Left lung (tissue), 4 donors: ENCODE measurements at regions not wholly inside any gene's neighbourhood (a gene's known extent, or its start where the extent isn't known, plus 50 kb on each side); places are given as distances from the start of the nearest gene placed in this dataset.
A peak's percentile ranks its signal among the peaks of the same experiment; 100 is the strongest.

Source experiments
- ATAC-seq: fragments of 200-7000 bp; cut with Tn5 transposase; one replicate; pipeline ENCODE4 v1.9.1; 2020; ENCODE audit warnings: moderate library complexity
- DNase-seq, 4 donors: peaks; one replicate each; pipeline ENCODE4 v3.0.0-alpha.2; 2013 to 2020
- H3K27ac ChIP-seq, 2 donors: fragments of 200-600 bp; sonication (generic) in 1 of 2; one replicate each; pipeline versions ENCODE4 v1.5.0 to v1.8.0; 2020 to 2021
- H3K27me3 ChIP-seq, 2 donors: fragments of 200-600 bp; sonication (generic) in 1 of 2; one replicate each; pipeline versions ENCODE4 v1.5.0 to v1.8.0; 2020 to 2021
- H3K36me3 ChIP-seq, 2 donors: fragments of 200-600 bp; sonication (generic) in 1 of 2; one replicate each; pipeline versions ENCODE4 v1.5.0 to v1.8.0; 2020 to 2021
- H3K4me1 ChIP-seq, 2 donors: fragments of 200-600 bp; one replicate each; pipeline ENCODE4 v1.8.0; 2021
- H3K4me3 ChIP-seq, 2 donors: fragments of 200-600 bp; sonication (generic) in 1 of 2; one replicate each; pipeline versions ENCODE4 v1.5.0 to v1.8.0; 2020 to 2021; ENCODE audit warnings: mild to moderate bottlenecking in 1 of 2
- H3K9me3 ChIP-seq, 2 donors: fragments of 200-600 bp; sonication (generic) in 1 of 2; one replicate each; pipeline versions ENCODE4 v1.5.0 to v1.8.0; 2020 to 2021
- intact Hi-C, 2 donors: fragments of 100-400 bp; cut with DNase I; formaldehyde crosslinking; loops; one replicate each; pipeline versions ENCODE4 v1.11.2 to v1.14.2; 2022
- TF ChIP-seq, protein P1 (sequence below), 2 donors: fragments of 200-600 bp; sonication (generic) in 1 of 2; IDR thresholded peaks; one replicate each; pipeline versions ENCODE4 v1.5.0 to v1.8.0; 2021; ENCODE audit warnings: antibody characterized with exemption in 2 of 2
- donor health status: DM: no; HTN: yes; CAD: no.
- donor health status: DM: no; HTN: no; CAD: no.

DNA sequence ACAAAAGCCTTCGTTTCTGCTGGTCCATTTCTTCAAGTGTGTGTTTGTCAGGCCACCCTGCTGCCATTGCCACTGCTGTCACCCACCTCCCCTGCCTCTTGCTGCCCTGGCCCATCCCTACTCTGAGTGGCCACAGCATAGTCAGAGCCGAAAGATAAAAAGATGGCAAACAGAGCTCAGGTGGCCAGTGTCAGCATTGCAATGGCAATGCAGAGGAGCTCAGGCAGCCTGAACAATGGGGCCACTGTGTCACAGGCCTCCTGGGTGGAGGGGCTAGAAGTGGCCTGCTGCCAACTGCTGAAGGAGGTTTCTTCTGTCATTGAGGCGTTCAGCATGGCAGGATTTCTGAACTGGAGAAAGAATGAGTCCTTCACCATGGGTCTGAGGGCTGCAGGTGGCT is 137.1 kb downstream of the CSNK2A3 start:
- Histone ChIP-seq H3K36me3 (no peaks in the 10 kb centered on the region), H3K4me1 (no peaks in the 10 kb centered on the region), H3K27me3 (no peaks in the 10 kb centered on the region), H3K4me3 (no peak overlapping the region), H3K9me3 (no peaks in the 10 kb centered on the region), H3K27ac (no peak overlapping the region)
- intact Hi-C loops: no loop called here
- DNase-seq (peak in 1 of 4 donors; percentile 27), ATAC-seq (no peak)
- TF ChIP-seq, protein P1, sequence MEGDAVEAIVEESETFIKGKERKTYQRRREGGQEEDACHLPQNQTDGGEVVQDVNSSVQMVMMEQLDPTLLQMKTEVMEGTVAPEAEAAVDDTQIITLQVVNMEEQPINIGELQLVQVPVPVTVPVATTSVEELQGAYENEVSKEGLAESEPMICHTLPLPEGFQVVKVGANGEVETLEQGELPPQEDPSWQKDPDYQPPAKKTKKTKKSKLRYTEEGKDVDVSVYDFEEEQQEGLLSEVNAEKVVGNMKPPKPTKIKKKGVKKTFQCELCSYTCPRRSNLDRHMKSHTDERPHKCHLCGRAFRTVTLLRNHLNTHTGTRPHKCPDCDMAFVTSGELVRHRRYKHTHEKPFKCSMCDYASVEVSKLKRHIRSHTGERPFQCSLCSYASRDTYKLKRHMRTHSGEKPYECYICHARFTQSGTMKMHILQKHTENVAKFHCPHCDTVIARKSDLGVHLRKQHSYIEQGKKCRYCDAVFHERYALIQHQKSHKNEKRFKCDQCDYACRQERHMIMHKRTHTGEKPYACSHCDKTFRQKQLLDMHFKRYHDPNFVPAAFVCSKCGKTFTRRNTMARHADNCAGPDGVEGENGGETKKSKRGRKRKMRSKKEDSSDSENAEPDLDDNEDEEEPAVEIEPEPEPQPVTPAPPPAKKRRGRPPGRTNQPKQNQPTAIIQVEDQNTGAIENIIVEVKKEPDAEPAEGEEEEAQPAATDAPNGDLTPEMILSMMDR (IDR thresholded peaks at IDR 0.05): no peak

DNA sequence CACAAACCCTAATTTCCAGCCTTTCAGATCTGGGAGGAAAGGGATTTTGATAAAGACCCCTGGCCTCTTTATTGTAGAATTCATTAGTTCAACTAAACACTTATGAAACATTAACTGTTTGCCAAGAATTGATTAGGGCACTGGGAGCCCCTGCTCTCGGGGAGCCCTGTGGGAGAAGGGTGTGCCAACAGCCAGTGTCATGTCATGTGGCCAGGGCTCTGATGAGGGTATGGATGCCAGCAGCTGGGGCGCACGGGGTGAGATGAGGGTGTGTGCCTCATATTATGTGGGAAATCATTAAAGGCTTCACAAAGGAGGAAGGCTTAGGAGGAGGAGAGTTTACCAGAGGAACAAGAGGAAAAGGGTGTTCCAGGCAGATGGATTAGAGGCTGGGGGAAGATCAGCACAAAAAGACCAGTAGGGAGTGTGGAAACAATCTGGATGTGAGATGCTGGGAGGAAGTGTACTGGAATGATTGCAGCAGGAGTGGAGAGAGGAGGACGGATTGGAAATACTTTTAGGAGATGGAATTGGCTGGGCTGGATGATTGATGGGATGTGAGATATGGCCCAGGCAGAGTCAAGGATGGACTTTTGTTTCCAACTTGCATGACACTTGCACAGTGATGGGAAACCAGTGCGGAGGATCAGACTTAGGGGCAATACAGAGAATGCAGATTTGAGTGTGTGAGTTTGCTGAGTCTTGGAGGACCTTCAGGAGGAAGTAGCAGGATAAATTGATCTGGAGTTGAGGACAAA is 137.8 kb downstream of the CSNK2A3 start:
- Histone ChIP-seq H3K27ac (no peak overlapping the region), H3K36me3 (no peaks in the 10 kb centered on the region), H3K27me3 (no peaks in the 10 kb centered on the region), H3K4me3 (no peak overlapping the region), H3K4me1 (no peaks in the 10 kb centered on the region), H3K9me3 (no peaks in the 10 kb centered on the region)
- DNase-seq (no peak), ATAC-seq (no peak)
- TF ChIP-seq, protein P1 (IDR thresholded peaks at IDR 0.05): no peak
- intact Hi-C loops: no loop called here

DNA sequence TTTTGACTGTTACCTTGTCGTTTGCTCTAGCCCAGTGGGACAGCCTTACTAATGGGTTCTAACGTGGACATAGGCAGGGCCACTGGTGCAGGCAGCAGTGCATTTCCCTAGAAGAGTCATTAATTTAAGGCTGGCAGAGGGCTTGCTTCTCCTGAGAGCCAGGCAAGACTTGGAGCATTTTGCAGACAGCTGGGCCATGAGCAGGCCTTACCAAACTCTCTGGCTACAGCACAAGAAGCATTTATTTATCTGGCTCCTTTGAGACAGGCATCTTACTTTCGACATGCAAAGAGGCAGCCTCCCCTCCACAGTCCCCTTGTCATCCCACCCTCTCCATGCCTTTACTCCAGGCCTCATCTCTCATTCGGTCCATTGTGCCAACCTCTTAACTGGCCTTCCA is 139.9 kb downstream of the CSNK2A3 start:
- TF ChIP-seq, protein P1 (IDR thresholded peaks at IDR 0.05): no peak
- ATAC-seq (no peak), DNase-seq (no peak)
- Histone ChIP-seq H3K4me3 (no peak overlapping the region), H3K9me3 (no peaks in the 10 kb centered on the region), H3K4me1 (no peaks in the 10 kb centered on the region), H3K36me3 (no peaks in the 10 kb centered on the region), H3K27ac (no peak overlapping the region), H3K27me3 (no peaks in the 10 kb centered on the region)
- intact Hi-C loops: no loop called here

DNA sequence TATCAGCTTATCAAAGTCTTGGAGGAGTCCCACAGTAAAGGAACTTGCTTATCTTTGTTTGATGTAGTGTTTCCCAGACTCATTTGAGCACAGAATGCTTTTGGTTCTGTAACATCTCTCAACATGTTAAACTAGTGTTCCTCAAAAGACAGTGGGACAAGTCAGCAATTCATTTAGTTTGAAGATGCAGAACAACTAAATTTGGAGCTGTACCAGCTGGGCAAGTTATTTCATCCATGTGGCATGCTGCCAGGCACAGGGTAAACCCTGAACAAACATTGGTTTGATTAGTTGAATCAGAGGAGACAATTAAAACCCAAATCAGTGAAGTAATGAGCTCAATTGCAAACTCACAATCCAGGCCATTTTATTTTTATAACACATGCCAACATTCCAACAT is 141.2 kb downstream of the CSNK2A3 start:
- Histone ChIP-seq H3K4me3 (no peak overlapping the region), H3K4me1 (no peaks in the 10 kb centered on the region), H3K9me3 (no peaks in the 10 kb centered on the region), H3K27me3 (no peaks in the 10 kb centered on the region), H3K27ac (no peak overlapping the region), H3K36me3 (no peaks in the 10 kb centered on the region)
- intact Hi-C loops: no loop called here
- DNase-seq (no peak), ATAC-seq (no peak)
- TF ChIP-seq, protein P1 (IDR thresholded peaks at IDR 0.05): no peak

DNA sequence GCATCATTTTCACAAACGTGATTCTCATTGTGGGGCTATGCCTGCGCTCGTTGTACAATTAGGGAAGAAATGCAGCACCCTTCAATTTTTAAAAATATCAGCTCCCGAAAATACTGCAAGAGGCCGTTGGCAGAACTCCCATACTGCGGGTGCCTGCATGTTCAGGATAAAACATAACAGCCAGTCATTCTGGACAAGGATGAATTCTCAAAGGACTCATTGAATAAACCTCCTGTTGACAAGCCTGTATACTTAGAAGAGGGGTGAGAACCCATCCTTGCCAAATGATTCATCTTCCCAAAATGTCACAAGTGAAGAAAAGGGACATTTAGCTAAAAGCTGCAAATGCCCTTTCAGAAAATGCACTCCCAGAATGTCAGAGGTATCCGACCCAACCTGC is 141.9 kb downstream of the CSNK2A3 start:
- Histone ChIP-seq H3K27me3 (no peaks in the 10 kb centered on the region), H3K9me3 (no peaks in the 10 kb centered on the region), H3K36me3 (no peaks in the 10 kb centered on the region), H3K4me3 (no peak overlapping the region), H3K27ac (no peak overlapping the region), H3K4me1 (no peaks in the 10 kb centered on the region)
- TF ChIP-seq, protein P1 (IDR thresholded peaks at IDR 0.05): no peak
- DNase-seq (no peak), ATAC-seq (no peak)
- intact Hi-C loops: no loop called here
